ENCODE measurements at regions not wholly inside any gene's neighbourhood (a gene's known extent, or its start where the extent isn't known, plus 50 kb on each side); places are given as distances from the start of the nearest gene placed in this dataset.

GRCh38 chrX:16466640-16467432 is 183.1 kb upstream of the S100G start:
- Histone ChIP-seq H3K36me3 (ENCODE audit: insufficient read depth) (no peaks in the 10 kb centered on the region), H3K27ac (ENCODE audit: low read depth) (no peak overlapping the region), H3K4me3 (ENCODE audit: low read depth, low read length) (no peak overlapping the region), H3K4me1 (ENCODE audit: insufficient read depth) (no peaks in the 10 kb centered on the region)
- DNase-seq (ENCODE audit: extremely low spot score) = no peak
- WGBS = 85% methylated on average over 7 of the region's 7 CpGs

GRCh38 chrX:16469870-16470269 is 180.1 kb upstream of the S100G start:
- WGBS = 93% methylated on average over 5 of the region's 5 CpGs
- no peaks in the 10 kb centered on the region for H3K4me1 ChIP-seq (ENCODE audit: insufficient read depth)
- no peaks in the 10 kb centered on the region for H3K36me3 ChIP-seq (ENCODE audit: insufficient read depth)
- no peak overlapping the region for H3K27ac ChIP-seq (ENCODE audit: low read depth)
- DNase-seq (ENCODE audit: extremely low spot score) = no peak
- H3K4me3 ChIP-seq (ENCODE audit: low read depth, low read length) = no peak overlapping the region

DNA sequence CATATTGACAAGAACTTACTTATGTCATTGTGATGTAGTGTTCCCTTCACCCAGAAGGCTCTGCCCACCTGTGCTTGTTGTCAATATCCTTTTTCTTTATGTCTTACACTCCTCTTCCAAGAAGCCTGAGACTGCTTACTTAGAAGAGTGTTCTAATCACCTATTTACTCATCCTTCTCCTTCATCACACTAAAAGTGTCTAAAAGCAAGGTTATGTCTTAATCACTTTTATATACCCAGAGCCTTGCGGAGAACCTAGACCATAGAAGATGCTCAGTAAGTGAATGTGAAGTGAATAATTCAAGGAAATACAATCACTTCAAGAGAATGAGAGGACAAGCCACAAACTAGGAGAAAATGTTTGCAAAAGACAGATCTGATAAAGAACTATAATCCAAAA is 177.6 kb upstream of the S100G start:
- Histone ChIP-seq H3K27ac (ENCODE audit: low read depth) (no peak overlapping the region), H3K4me1 (ENCODE audit: insufficient read depth) (no peaks in the 10 kb centered on the region), H3K36me3 (ENCODE audit: insufficient read depth) (no peaks in the 10 kb centered on the region), H3K4me3 (ENCODE audit: low read depth, low read length) (no peak overlapping the region)
- no peak for DNase-seq (ENCODE audit: extremely low spot score)
- 98% methylated on average over 1 of the region's 1 CpG for WGBS

GRCh38 chrX:16474511-16474910 is 175.4 kb upstream of the S100G start:
- H3K27ac ChIP-seq (ENCODE audit: low read depth) = no peak overlapping the region

GRCh38 chrX:16476009-16476408 is 173.9 kb upstream of the S100G start:
- WGBS = 91% methylated on average over 8 of the region's 8 CpGs
- Histone ChIP-seq H3K4me1 (ENCODE audit: insufficient read depth) (no peaks in the 10 kb centered on the region), H3K4me3 (ENCODE audit: low read depth, low read length) (no peak overlapping the region), H3K27ac (ENCODE audit: low read depth) (no peak overlapping the region), H3K36me3 (ENCODE audit: insufficient read depth) (no peaks in the 10 kb centered on the region)
- DNase-seq (ENCODE audit: extremely low spot score) = no peak

More at GRCh38 chrX:16474511-16474910, 175.4 kb upstream of the S100G start:
- WGBS = 90% methylated on average over 4 of the region's 4 CpGs
- Histone ChIP-seq H3K4me3 (ENCODE audit: low read depth, low read length) (no peak overlapping the region), H3K36me3 (ENCODE audit: insufficient read depth) (no peaks in the 10 kb centered on the region), H3K4me1 (ENCODE audit: insufficient read depth) (no peaks in the 10 kb centered on the region)
- no peak for DNase-seq (ENCODE audit: extremely low spot score)

DNA sequence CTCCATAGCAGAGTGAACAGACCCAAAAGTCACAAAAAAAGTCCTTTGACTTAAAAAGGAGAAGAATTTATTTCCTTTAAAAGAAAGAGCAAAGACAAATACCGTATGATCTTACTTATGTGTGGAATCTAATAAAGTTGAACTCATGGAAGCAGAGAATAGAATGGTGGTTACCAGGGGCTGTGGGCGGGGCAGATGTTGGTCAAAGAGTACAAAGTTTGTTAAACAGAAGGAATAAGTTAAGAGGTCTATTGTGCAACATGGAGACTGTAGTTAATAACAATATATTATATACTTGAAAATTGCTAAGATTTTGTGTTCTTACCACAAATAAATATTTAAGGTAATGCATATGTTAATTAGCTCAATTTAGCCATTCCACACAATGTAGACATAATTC is 173.3 kb upstream of the S100G start:
- WGBS = 79% methylated on average over 2 of the region's 2 CpGs
- no peak for DNase-seq (ENCODE audit: extremely low spot score)

DNA sequence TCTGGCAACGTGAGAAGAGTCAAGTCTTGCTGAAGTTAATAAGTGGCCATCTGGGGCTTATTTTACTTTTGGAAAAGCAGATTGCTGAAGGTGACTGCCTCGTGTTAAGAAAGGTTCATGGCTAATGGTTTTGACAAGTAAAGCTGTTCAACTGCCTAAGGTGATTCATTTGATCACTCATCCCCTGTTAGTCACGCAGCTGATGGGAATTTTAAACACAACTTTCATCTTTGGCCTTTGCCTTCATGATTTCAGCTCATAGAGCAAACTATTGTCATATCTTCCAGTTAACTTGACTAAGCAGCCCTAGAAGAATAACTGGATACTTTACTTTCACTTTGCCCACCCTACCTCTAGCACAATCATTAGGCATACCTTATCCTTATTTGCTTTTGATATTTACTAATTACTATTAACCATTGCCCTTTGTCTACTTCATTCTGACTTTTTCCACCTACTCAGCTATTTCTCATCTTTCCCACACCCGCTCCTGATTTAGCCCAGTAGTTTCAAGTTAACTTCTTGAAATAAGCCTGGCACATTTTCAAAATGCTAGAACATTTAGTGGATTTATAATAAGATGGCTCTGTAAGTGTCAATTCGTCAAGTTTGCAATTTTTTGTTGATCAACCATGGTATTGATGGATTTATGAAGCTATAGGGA is 170.6 kb upstream of the S100G start:
- Histone ChIP-seq H3K36me3 (ENCODE audit: insufficient read depth) (no peaks in the 10 kb centered on the region), H3K27ac (ENCODE audit: low read depth) (no peak overlapping the region), H3K4me1 (ENCODE audit: insufficient read depth) (no peaks in the 10 kb centered on the region), H3K4me3 (ENCODE audit: low read depth, low read length) (no peak overlapping the region)
- 72% methylated on average over 5 of the region's 5 CpGs for WGBS
- no peak for DNase-seq (ENCODE audit: extremely low spot score)

More for the DNA sequence above, 173.3 kb upstream of the S100G start:
- H3K36me3 ChIP-seq (ENCODE audit: insufficient read depth) = no peaks in the 10 kb centered on the region
- no peak overlapping the region for H3K4me3 ChIP-seq (ENCODE audit: low read depth, low read length)
- H3K4me1 ChIP-seq (ENCODE audit: insufficient read depth) = no peaks in the 10 kb centered on the region
- no peak overlapping the region for H3K27ac ChIP-seq (ENCODE audit: low read depth)

GRCh38 chrX:16480049-16480448 is 169.9 kb upstream of the S100G start:
- H3K27ac ChIP-seq (ENCODE audit: low read depth) = no peak overlapping the region
- H3K36me3 ChIP-seq (ENCODE audit: insufficient read depth) = no peaks in the 10 kb centered on the region
- H3K4me3 ChIP-seq (ENCODE audit: low read depth, low read length) = no peak overlapping the region
- no peaks in the 10 kb centered on the region for H3K4me1 ChIP-seq (ENCODE audit: insufficient read depth)
- WGBS = 90% methylated on average over 4 of the region's 4 CpGs
- DNase-seq (ENCODE audit: extremely low spot score) = no peak

- no peak for DNase-seq (ENCODE audit: extremely low spot score)
- Histone ChIP-seq H3K4me1 (ENCODE audit: insufficient read depth) (no peaks in the 10 kb centered on the region), H3K4me3 (ENCODE audit: low read depth, low read length) (no peak overlapping the region), H3K27ac (ENCODE audit: low read depth) (no peak overlapping the region), H3K36me3 (ENCODE audit: insufficient read depth) (no peaks in the 10 kb centered on the region)
Measured at GRCh38 chrX:16484338-16484737, 165.6 kb upstream of the S100G start.

GRCh38 chrX:16487620-16488385 is 162.2 kb upstream of the S100G start:
- H3K36me3 ChIP-seq (ENCODE audit: insufficient read depth) = no peaks in the 10 kb centered on the region
- DNase-seq (ENCODE audit: extremely low spot score) = no peak
- WGBS = 96% methylated on average over 2 of the region's 2 CpGs
- H3K27ac ChIP-seq (ENCODE audit: low read depth) = no peak overlapping the region
- H3K4me3 ChIP-seq (ENCODE audit: low read depth, low read length) = no peak overlapping the region
- no peaks in the 10 kb centered on the region for H3K4me1 ChIP-seq (ENCODE audit: insufficient read depth)

- WGBS = 88% methylated on average over 3 of the region's 3 CpGs
- DNase-seq (ENCODE audit: extremely low spot score) = no peak
- Histone ChIP-seq H3K4me3 (ENCODE audit: low read depth, low read length) (no peak overlapping the region), H3K27ac (ENCODE audit: low read depth) (no peak overlapping the region), H3K36me3 (ENCODE audit: insufficient read depth) (no peaks in the 10 kb centered on the region), H3K4me1 (ENCODE audit: insufficient read depth) (no peaks in the 10 kb centered on the region)
Measured at GRCh38 chrX:16488959-16489358, 161.0 kb upstream of the S100G start.

- Histone ChIP-seq H3K4me1 (ENCODE audit: insufficient read depth) (no peaks in the 10 kb centered on the region), H3K4me3 (ENCODE audit: low read depth, low read length) (no peak overlapping the region), H3K27ac (ENCODE audit: low read depth) (no peak overlapping the region), H3K36me3 (ENCODE audit: insufficient read depth) (no peaks in the 10 kb centered on the region)
- 68% methylated on average over 1 of the region's 1 CpG for WGBS
- DNase-seq (ENCODE audit: extremely low spot score) = no peak
Measured at GRCh38 chrX:16491461-16491860, 158.5 kb upstream of the S100G start.

DNA sequence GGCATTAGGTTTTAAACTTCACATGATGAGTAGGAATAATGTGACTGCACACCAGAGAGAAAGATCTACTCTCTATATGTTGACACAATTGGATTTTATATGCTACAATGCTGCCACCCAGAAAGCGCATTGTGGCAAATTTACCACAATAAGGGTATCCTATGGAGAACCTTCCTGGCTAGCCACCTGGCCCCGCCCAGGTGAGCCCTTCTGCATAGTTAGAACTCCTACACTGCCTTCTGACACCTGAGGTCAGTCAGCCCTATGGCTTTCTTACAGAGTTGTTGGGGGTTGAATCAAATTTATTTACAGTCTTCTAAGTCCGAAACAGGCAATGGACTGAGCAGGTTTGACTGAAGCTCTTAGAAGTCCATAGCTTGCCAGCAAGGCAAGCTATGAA is 153.8 kb upstream of the S100G start:
- WGBS = 92% methylated on average over 3 of the region's 3 CpGs
- H3K27ac ChIP-seq (ENCODE audit: low read depth) = no peak overlapping the region
- H3K4me3 ChIP-seq (ENCODE audit: low read depth, low read length) = no peak overlapping the region
- H3K36me3 ChIP-seq (ENCODE audit: insufficient read depth) = no peaks in the 10 kb centered on the region
- H3K4me1 ChIP-seq (ENCODE audit: insufficient read depth) = no peaks in the 10 kb centered on the region
- DNase-seq (ENCODE audit: extremely low spot score) = no peak

Data from urinary bladder (tissue), 3 donors.